Muscle layer of colon (tissue), 2 donors: ENCODE measurements at regions not wholly inside any gene's neighbourhood (a gene's known extent, or its start where the extent isn't known, plus 50 kb on each side); places are given as distances from the start of the nearest gene placed in this dataset.

ENCODE experiments used
- H3K27ac ChIP-seq: one replicate; pipeline ENCODE4 v1.7.0; 2013; ENCODE audit warnings: low read depth, mild to moderate bottlenecking, low read length, moderate library complexity
- H3K27me3 ChIP-seq, 2 donors: one replicate each; pipeline ENCODE4 v1.7.0; 2013; ENCODE audit warnings: low read length in 2 of 2, mild to moderate bottlenecking in 2 of 2; ENCODE audit not compliant: insufficient read depth in 2 of 2, control insufficient read depth in 1 of 2
- H3K36me3 ChIP-seq: one replicate; pipeline ENCODE4 v1.7.0; 2013; ENCODE audit warnings: mild to moderate bottlenecking, low read length; ENCODE audit not compliant: insufficient read depth
- H3K4me1 ChIP-seq: one replicate; pipeline ENCODE4 v1.7.0; 2013; ENCODE audit warnings: mild to moderate bottlenecking, low read length; ENCODE audit not compliant: insufficient read depth
- H3K4me3 ChIP-seq, 2 donors: one replicate each; pipeline ENCODE4 v1.7.0; 2013; ENCODE audit warnings: low read length in 2 of 2, low read depth in 1 of 2, mild to moderate bottlenecking in 1 of 2, moderate library complexity in 1 of 2
- H3K9ac ChIP-seq: one replicate; pipeline ENCODE4 v1.7.0; 2013; ENCODE audit warnings: low read length
- H3K9me3 ChIP-seq: one replicate; pipeline ENCODE4 v1.7.0; 2013; ENCODE audit warnings: mild to moderate bottlenecking, low read length
- donor health status: abdominal sarcoma.
- donor health status: Adenocarcinoma of cecum.

- Histone ChIP-seq H3K27me3 (no peaks in the 10 kb centered on the region), H3K4me1 (no peaks in the 10 kb centered on the region), H3K9ac (no peak overlapping the region), H3K36me3 (no peaks in the 10 kb centered on the region), H3K4me3 (no peak overlapping the region), H3K27ac (no peak overlapping the region), H3K9me3 (no peaks in the 10 kb centered on the region)
These were observed 181.2 kb upstream of the MIS18BP1 start for GRCh38 chr14:45434221-45434620.

- no peak overlapping the region for H3K4me3 ChIP-seq
- no peaks in the 10 kb centered on the region for H3K9me3 ChIP-seq
- H3K27ac ChIP-seq, result no peak overlapping the region
- H3K36me3 ChIP-seq, result no peaks in the 10 kb centered on the region
- H3K4me1 ChIP-seq, result no peaks in the 10 kb centered on the region
- H3K9ac ChIP-seq, result no peak overlapping the region
- no peaks in the 10 kb centered on the region for H3K27me3 ChIP-seq
These were observed 173.8 kb upstream of the MIS18BP1 start for GRCh38 chr14:45426685-45427282.

GRCh38 chr14:45406942-45407341, 153.9 kb upstream of the MIS18BP1 start:
- no peaks in the 10 kb centered on the region for H3K9me3 ChIP-seq
- H3K4me1 ChIP-seq, result no peaks in the 10 kb centered on the region
- no peak overlapping the region for H3K4me3 ChIP-seq
- H3K27ac ChIP-seq, result no peak overlapping the region
- H3K9ac ChIP-seq, result no peak overlapping the region
- no peaks in the 10 kb centered on the region for H3K27me3 ChIP-seq
- no peaks in the 10 kb centered on the region for H3K36me3 ChIP-seq

GRCh38 chr14:45400950-45401640, 148.1 kb upstream of the MIS18BP1 start:
- no peaks in the 10 kb centered on the region for H3K9me3 ChIP-seq
- H3K27ac ChIP-seq, result no peak overlapping the region
- no peak overlapping the region for H3K4me3 ChIP-seq
- no peak overlapping the region for H3K9ac ChIP-seq
- no peaks in the 10 kb centered on the region for H3K36me3 ChIP-seq
- H3K4me1 ChIP-seq, result no peaks in the 10 kb centered on the region
- no peaks in the 10 kb centered on the region for H3K27me3 ChIP-seq

- H3K4me1 ChIP-seq, result no peaks in the 10 kb centered on the region
- H3K9ac ChIP-seq, result no peak overlapping the region
- H3K27ac ChIP-seq, result no peak overlapping the region
- no peaks in the 10 kb centered on the region for H3K36me3 ChIP-seq
- H3K27me3 ChIP-seq, result no peaks in the 10 kb centered on the region
- H3K4me3 ChIP-seq, result no peak overlapping the region
- H3K9me3 ChIP-seq, result no peaks in the 10 kb centered on the region
These were observed 147.5 kb upstream of the MIS18BP1 start for GRCh38 chr14:45400509-45400908.

GRCh38 chr14:45381091-45381490, 128.1 kb upstream of the MIS18BP1 start:
- H3K9me3 ChIP-seq, result no peaks in the 10 kb centered on the region
- no peaks in the 10 kb centered on the region for H3K36me3 ChIP-seq
- H3K27me3 ChIP-seq, result no peaks in the 10 kb centered on the region
- H3K9ac ChIP-seq, result no peak overlapping the region
- no peak overlapping the region for H3K4me3 ChIP-seq
- H3K4me1 ChIP-seq, result no peaks in the 10 kb centered on the region
- no peak overlapping the region for H3K27ac ChIP-seq

GRCh38 chr14:45377166-45377565, 124.2 kb upstream of the MIS18BP1 start:
- H3K9me3 ChIP-seq, result no peaks in the 10 kb centered on the region
- H3K36me3 ChIP-seq, result no peaks in the 10 kb centered on the region
- no peak overlapping the region for H3K27ac ChIP-seq
- H3K4me1 ChIP-seq, result no peaks in the 10 kb centered on the region
- H3K27me3 ChIP-seq, result no peaks in the 10 kb centered on the region
- H3K9ac ChIP-seq, result no peak overlapping the region
- H3K4me3 ChIP-seq, result no peak overlapping the region

- Histone ChIP-seq H3K36me3 (no peaks in the 10 kb centered on the region), H3K27ac (no peak overlapping the region), H3K9ac (no peak overlapping the region), H3K9me3 (no peaks in the 10 kb centered on the region), H3K27me3 (no peaks in the 10 kb centered on the region), H3K4me3 (no peak overlapping the region), H3K4me1 (no peaks in the 10 kb centered on the region)
These were observed 120.9 kb upstream of the MIS18BP1 start for GRCh38 chr14:45373877-45374276.

GRCh38 chr14:45364565-45365156, 111.7 kb upstream of the MIS18BP1 start:
- no peak overlapping the region for H3K4me3 ChIP-seq
- no peaks in the 10 kb centered on the region for H3K36me3 ChIP-seq
- H3K9ac ChIP-seq, result no peak overlapping the region
- no peaks in the 10 kb centered on the region for H3K27me3 ChIP-seq
- no peak overlapping the region for H3K27ac ChIP-seq
- H3K9me3 ChIP-seq, result no peaks in the 10 kb centered on the region
- no peaks in the 10 kb centered on the region for H3K4me1 ChIP-seq

GRCh38 chr14:45362505-45362904, 109.5 kb upstream of the MIS18BP1 start:
- Histone ChIP-seq H3K9me3 (no peaks in the 10 kb centered on the region), H3K9ac (no peak overlapping the region), H3K27ac (no peak overlapping the region), H3K36me3 (no peaks in the 10 kb centered on the region), H3K4me1 (no peaks in the 10 kb centered on the region), H3K27me3 (no peaks in the 10 kb centered on the region), H3K4me3 (no peak overlapping the region)

GRCh38 chr14:45361727-45362126, 108.7 kb upstream of the MIS18BP1 start:
- no peaks in the 10 kb centered on the region for H3K9me3 ChIP-seq
- no peak overlapping the region for H3K27ac ChIP-seq
- no peak overlapping the region for H3K9ac ChIP-seq
- no peaks in the 10 kb centered on the region for H3K36me3 ChIP-seq
- no peaks in the 10 kb centered on the region for H3K4me1 ChIP-seq
- H3K27me3 ChIP-seq, result no peaks in the 10 kb centered on the region
- no peak overlapping the region for H3K4me3 ChIP-seq

- H3K9ac ChIP-seq, result no peak overlapping the region
- H3K4me1 ChIP-seq, result no peaks in the 10 kb centered on the region
- H3K9me3 ChIP-seq, result no peaks in the 10 kb centered on the region
- no peaks in the 10 kb centered on the region for H3K36me3 ChIP-seq
- H3K4me3 ChIP-seq, result no peak overlapping the region
- H3K27me3 ChIP-seq, result no peaks in the 10 kb centered on the region
- H3K27ac ChIP-seq, result no peak overlapping the region
These were observed 106.7 kb upstream of the MIS18BP1 start for GRCh38 chr14:45359746-45360145.
